ENCODE measurements at regions not wholly inside any gene's neighbourhood (a gene's known extent, or its start where the extent isn't known, plus 50 kb on each side); places are given as distances from the start of the nearest gene placed in this dataset.
"Not testable (repeated sequence)": the region's sequence is repeated elsewhere in the genome, so short reads cannot be mapped to it uniquely, and the experiment has no call there.

- no peak for DNase-seq (ENCODE audit: low spot score)
Measured at GRCh38 chr13:83121896-83122295, 760.4 kb downstream of the SLITRK1 start.

GRCh38 chr13:83117046-83117445 is 765.2 kb downstream of the SLITRK1 start:
- no peak for DNase-seq (ENCODE audit: low spot score)

- DNase-seq (ENCODE audit: low spot score), result not testable (repeated sequence)
Measured at GRCh38 chr13:83101574-83102247, 780.6 kb downstream of the SLITRK1 start.

GRCh38 chr13:83100237-83100636 is 782.0 kb downstream of the SLITRK1 start:
- no peak for DNase-seq (ENCODE audit: low spot score)

- no peak for DNase-seq (ENCODE audit: low spot score)
Measured at GRCh38 chr13:83088858-83089257, 793.4 kb downstream of the SLITRK1 start.

- DNase-seq (ENCODE audit: low spot score), result no peak
Measured at GRCh38 chr13:83086948-83087347, 795.3 kb downstream of the SLITRK1 start.

GRCh38 chr13:83086088-83086487 is 796.2 kb downstream of the SLITRK1 start:
- DNase-seq (ENCODE audit: low spot score), result no peak

- no peak for DNase-seq (ENCODE audit: low spot score)
Measured at GRCh38 chr13:83085186-83085900, 796.9 kb downstream of the SLITRK1 start.

- DNase-seq (ENCODE audit: low spot score), result no peak
Measured at GRCh38 chr13:83077499-83077898, 804.8 kb downstream of the SLITRK1 start.

- DNase-seq (ENCODE audit: low spot score), result not testable (repeated sequence)
Measured at GRCh38 chr13:83073930-83074329, 808.3 kb downstream of the SLITRK1 start.

GRCh38 chr13:83065108-83065507 is 817.2 kb downstream of the SLITRK1 start:
- peak; percentile 68 for DNase-seq (ENCODE audit: low spot score)

GRCh38 chr13:83057119-83057518 is 825.2 kb downstream of the SLITRK1 start:
- no peak for DNase-seq (ENCODE audit: low spot score)

- DNase-seq (ENCODE audit: low spot score), result no peak
Measured at GRCh38 chr13:83056269-83056668, 826.0 kb downstream of the SLITRK1 start.

- no peak for DNase-seq (ENCODE audit: low spot score)
Measured at GRCh38 chr13:83048419-83048818, 833.9 kb downstream of the SLITRK1 start.

GRCh38 chr13:83024955-83025594 is 857.2 kb downstream of the SLITRK1 start:
- DNase-seq (ENCODE audit: low spot score), result no peak

- no peak for DNase-seq (ENCODE audit: low spot score)
Measured at GRCh38 chr13:83024232-83024631, 858.0 kb downstream of the SLITRK1 start.

GRCh38 chr13:83019986-83020385 is 862.3 kb downstream of the SLITRK1 start:
- DNase-seq (ENCODE audit: low spot score), result no peak

- DNase-seq (ENCODE audit: low spot score), result no peak
Measured at GRCh38 chr13:83009987-83010386, 872.3 kb downstream of the SLITRK1 start.

- DNase-seq (ENCODE audit: low spot score), result no peak
Measured at GRCh38 chr13:83008212-83008929, 873.9 kb downstream of the SLITRK1 start.

- DNase-seq (ENCODE audit: low spot score), result no peak
Measured at GRCh38 chr13:83007226-83007625, 875.0 kb downstream of the SLITRK1 start.

GRCh38 chr13:83003185-83003584 is 879.1 kb downstream of the SLITRK1 start:
- DNase-seq (ENCODE audit: low spot score), result no peak

GRCh38 chr13:82993417-82993816 is 888.9 kb downstream of the SLITRK1 start:
- no peak for DNase-seq (ENCODE audit: low spot score)

Measured in mucosa of gallbladder (tissue), 1 donor.